HepG2 (cell line): ENCODE measurements at regions not wholly inside any gene's neighbourhood (a gene's known extent, or its start where the extent isn't known, plus 50 kb on each side); places are given as distances from the start of the nearest gene placed in this dataset.

ENCODE experiments used
- ATAC-seq: fragments of 200-7000 bp; cut with Tn5 transposase; 3 replicates; pipeline ENCODE4 v1.9.1; 2020; ENCODE audit warnings: mild to moderate bottlenecking, moderate library complexity
- BruUV-seq: library from RNA; stranded (reverse); fragments of 400-500 nt; replicated peaks from 2 replicates; lab custom pipeline; 2021; lab: Mats Ljungman, UMichigan
- CTCF ChIA-PET: fragments of 300-600 bp; formaldehyde crosslinking; extraction: SDS; loops from one replicate; lab custom pipeline; 2021; ENCODE audit warnings: low total read pairs, inconsistent platforms, low intra/inter-chr PET ratio; lab: Yijun Ruan, JAX
- POLR2A ChIA-PET: fragments of 350-600 bp; sonication (Branson Sonifier 250); formaldehyde crosslinking; loops from one replicate; lab custom pipeline; 2020; ENCODE audit warnings: antibody characterized with exemption, inconsistent platforms; lab: Yijun Ruan, JAX
- DNase-seq: peaks from one replicate; pipeline ENCODE4 v3.0.0-alpha.2; 2015; ENCODE audit warnings: low spot score
- FAIRE-seq: peaks from 3 replicates; lab custom pipeline; 2011; peaks lifted over from hg19 to GRCh38; lab: Jason Lieb, UNC
- H2AFZ ChIP-seq: one replicate; pipeline ENCODE4 v1.6.1; 2011; ENCODE audit warnings: low read length, inconsistent platforms
- H3K27ac ChIP-seq: fragments of 300-600 bp; 3 replicates; pipeline ENCODE4 v1.8.0; 2011; ENCODE audit warnings: mixed run types, mild to moderate bottlenecking, mixed read lengths, low read length, inconsistent platforms; ENCODE audit not compliant: insufficient read depth; ENCODE audit errors: extremely low read length
- H3K27me3 ChIP-seq, 2 experiments: fragments of 200-600 bp in 1 of 2; 2 replicates in 1 of 2; 3 replicates in 1 of 2; pipeline versions ENCODE4 v1.6.0 to v1.8.0; 2011; ENCODE audit warnings: low read length in 2 of 2, mild to moderate bottlenecking in 2 of 2, moderate library complexity in 2 of 2, inconsistent platforms in 1 of 2; ENCODE audit not compliant: insufficient read depth in 2 of 2, control insufficient read depth in 1 of 2
- H3K36me3 ChIP-seq, 2 experiments: fragments of 200-600 bp in 1 of 2; replicated peaks in 1 of 2; 2 replicates in 1 of 2; 3 replicates in 1 of 2; pipeline versions ENCODE4 v1.5.1 to v1.8.0; 2011; ENCODE audit warnings: low read length in 2 of 2, inconsistent platforms in 1 of 2; ENCODE audit not compliant: insufficient read depth in 2 of 2, control insufficient read depth in 1 of 2
- H3K4me1 ChIP-seq: 2 replicates; pipeline ENCODE4 v1.5.1; 2012; ENCODE audit warnings: low read length, inconsistent platforms; ENCODE audit not compliant: insufficient read depth
- H3K4me2 ChIP-seq: 2 replicates; pipeline ENCODE4 v1.6.0; 2011; ENCODE audit warnings: low read depth, low read length, inconsistent platforms
- H3K4me3 ChIP-seq, 3 experiments: fragments of 200-600 bp in 1 of 3; sonication (generic), shearing (Covaris generic) in 1 of 3; replicated peaks in 1 of 3; 2 replicates each; pipeline ENCODE4 v1.5.1; 2011 to 2016; ENCODE audit warnings: low read length in 3 of 3, inconsistent platforms in 2 of 3, low read depth in 2 of 3, mild to moderate bottlenecking in 2 of 3, control low read depth in 1 of 3, mixed read lengths in 1 of 3; ENCODE audit not compliant: insufficient read depth in 1 of 3
- H3K79me2 ChIP-seq: one replicate; pipeline ENCODE4 v1.6.1; 2011; ENCODE audit warnings: low read length, inconsistent platforms; ENCODE audit not compliant: insufficient read depth
- H3K9ac ChIP-seq: 2 replicates; pipeline ENCODE4 v1.6.0; 2011; ENCODE audit warnings: mild to moderate bottlenecking, low read depth, low read length, inconsistent platforms; ENCODE audit not compliant: insufficient read depth
- H3K9me3 ChIP-seq: 2 replicates; pipeline ENCODE4 v1.5.1; 2012; ENCODE audit warnings: mild to moderate bottlenecking, low read length
- H4K20me1 ChIP-seq: 2 replicates; pipeline ENCODE4 v1.6.0; 2011; ENCODE audit warnings: inconsistent platforms, mild to moderate bottlenecking, low read length, moderate library complexity; ENCODE audit not compliant: insufficient read depth
- ARNTL ChIP-seq: sonication (generic); formaldehyde crosslinking; IDR thresholded peaks from 2 replicates; pipeline ENCODE4 v1.4.0; 2020; ENCODE audit warnings: mild to moderate bottlenecking, missing genetic modification reagents
- BHLHE40 ChIP-seq: IDR thresholded peaks from 2 replicates; pipeline ENCODE4 v1.6.1; 2011; ENCODE audit warnings: low read length, improper control_type of control experiment
- E2F1 ChIP-seq: sonication (generic); formaldehyde crosslinking; IDR thresholded peaks from 2 replicates; pipeline ENCODE4 v1.5.0; 2020; ENCODE audit warnings: missing genetic modification reagents
- MTERF4 ChIP-seq: sonication (generic); formaldehyde crosslinking; IDR thresholded peaks from 2 replicates; pipeline ENCODE4 v1.8.0; 2023; ENCODE audit warnings: mild to moderate bottlenecking, missing genetic modification reagents
- NCOA2 ChIP-seq: sonication (generic); formaldehyde crosslinking; IDR thresholded peaks from 2 replicates; pipeline ENCODE4 v1.8.0; 2022; ENCODE audit warnings: inconsistent platforms
- SALL2 ChIP-seq: sonication (generic); formaldehyde crosslinking; IDR thresholded peaks from 2 replicates; pipeline ENCODE4 v1.8.1; 2023; ENCODE audit warnings: mild to moderate bottlenecking, missing genetic modification reagents, inconsistent platforms
- TRAFD1 ChIP-seq: sonication (generic); formaldehyde crosslinking; IDR thresholded peaks from 2 replicates; pipeline ENCODE4 v1.5.1; 2020; ENCODE audit warnings: missing genetic modification reagents, mild to moderate bottlenecking, borderline replicate concordance
- ZC3H13 ChIP-seq: sonication (generic); formaldehyde crosslinking; IDR thresholded peaks from 2 replicates; pipeline ENCODE4 v1.8.1; 2023; ENCODE audit warnings: mild to moderate bottlenecking, missing genetic modification reagents, moderate library complexity
- ZNF672 ChIP-seq: sonication (generic); formaldehyde crosslinking; IDR thresholded peaks from 2 replicates; pipeline ENCODE4 v1.8.1; 2022; ENCODE audit warnings: missing genetic modification reagents
- ZXDC ChIP-seq: sonication (generic); formaldehyde crosslinking; IDR thresholded peaks from 2 replicates; pipeline ENCODE4 v1.5.0; 2020; ENCODE audit warnings: mild to moderate bottlenecking, missing genetic modification reagents
- WGBS: methylation state at CpG from one replicate; pipeline ENCODE4 v1.1.6; 2017; ENCODE audit warnings: low lambda C conversion rate; 5-methylcytosine and 5-hydroxymethylcytosine counted together
- in situ Hi-C: cut with HindIII; loops from 2 replicates; pipeline ENCODE4 v1.10.0; 2017; ENCODE audit warnings: low pct_unique_long_range_greater_than_20kb; ENCODE audit not compliant: extremely low pct_ligation_motif_present
- intact Hi-C: fragments of 100-400 bp; cut with micrococcal nuclease; formaldehyde crosslinking; loops from one replicate; pipeline ENCODE4 v1.10.0; 2022; ENCODE audit not compliant: unreplicated experiment

GRCh38 chr13:56558698-56559320, 581.9 kb upstream of the PRR20A start (continued):
- no peak for TF ChIP-seq SALL2 (CRISPR knock-in tag)

GRCh38 chr13:56561327-56561726, 579.4 kb upstream of the PRR20A start:
- no peaks in the 10 kb centered on the region for H3K4me1 ChIP-seq
- in situ Hi-C loops = no loop called here
- H3K27me3 ChIP-seq = no peaks in the 10 kb centered on the region
- DNase-seq (no peak), ATAC-seq (no peak), FAIRE-seq (no peak)
- intact Hi-C loops = no loop called here
- no peak overlapping the region for H3K9ac ChIP-seq
- H3K9me3 ChIP-seq = peaks cover 56% of the 10 kb centered on the region
- no peaks in the 10 kb centered on the region for H4K20me1 ChIP-seq
- WGBS = 0% methylated on average over 2 of the region's 2 CpGs
- H3K36me3 ChIP-seq = no peaks in the 10 kb centered on the region
- ChIA-PET CTCF (no interaction called here), POLR2A (no interaction called here)
- no peak overlapping the region for H3K4me3 ChIP-seq
- no peaks in the 10 kb centered on the region for H3K79me2 ChIP-seq
- no peak overlapping the region for H2AFZ ChIP-seq
- no TSS peak for BruUV-seq
- H3K27ac ChIP-seq = no peak overlapping the region
- no peak for TF ChIP-seq MTERF4
- no peak for TF ChIP-seq E2F1 (CRISPR knock-in tag)
- TF ChIP-seq TRAFD1 = no peak
- TF ChIP-seq ZC3H13 (CRISPR knock-in tag) = no peak
- TF ChIP-seq ZNF672 (CRISPR knock-in tag) = no peak
- TF ChIP-seq NCOA2 (CRISPR knock-in tag) = no peak
- TF ChIP-seq ZXDC (CRISPR knock-in tag) = no peak
- no peak for TF ChIP-seq BHLHE40
- no peak for TF ChIP-seq ARNTL (CRISPR knock-in tag)
- H3K4me2 ChIP-seq = no peak overlapping the region
